ENCODE measurements at regions not wholly inside any gene's neighbourhood (a gene's known extent, or its start where the extent isn't known, plus 50 kb on each side); places are given as distances from the start of the nearest gene placed in this dataset.

GRCh38 chr16:79351927-79352326, 248.6 kb downstream of the MAF start (continued):
- TF ChIP-seq FOSL1 (IDR thresholded peaks at IDR 0.05; ENCODE audit: insufficient read depth, low read depth, low read length) (no peak), KDM4A (IDR thresholded peaks at IDR 0.05; ENCODE audit: low read depth, low read length, severe bottlenecking) (no peak), TEAD4 (IDR thresholded peaks at IDR 0.05; ENCODE audit: low read depth, low read length) (no peak), CTBP2 (IDR thresholded peaks at IDR 0.05; ENCODE audit: borderline replicate concordance, insufficient read depth, insufficient read length, low read length) (no peak), RFX5 (IDR thresholded peaks at IDR 0.05; ENCODE audit: borderline replicate concordance, low read depth, low read length) (no peak), CEBPB (IDR thresholded peaks at IDR 0.05; ENCODE audit: low read depth, low read length) (no peak)

Measured in H1 (cell line).